Right lung (tissue), 2 donors: ENCODE measurements at regions not wholly inside any gene's neighbourhood (a gene's known extent, or its start where the extent isn't known, plus 50 kb on each side); places are given as distances from the start of the nearest gene placed in this dataset.
"Not testable (repeated sequence)": the region's sequence is repeated elsewhere in the genome, so short reads cannot be mapped to it uniquely, and the experiment has no call there.

ENCODE experiments used
- DNase-seq, 2 donors: peaks; one replicate each; pipeline ENCODE4 v3.0.0-alpha.2; 2013

DNA sequence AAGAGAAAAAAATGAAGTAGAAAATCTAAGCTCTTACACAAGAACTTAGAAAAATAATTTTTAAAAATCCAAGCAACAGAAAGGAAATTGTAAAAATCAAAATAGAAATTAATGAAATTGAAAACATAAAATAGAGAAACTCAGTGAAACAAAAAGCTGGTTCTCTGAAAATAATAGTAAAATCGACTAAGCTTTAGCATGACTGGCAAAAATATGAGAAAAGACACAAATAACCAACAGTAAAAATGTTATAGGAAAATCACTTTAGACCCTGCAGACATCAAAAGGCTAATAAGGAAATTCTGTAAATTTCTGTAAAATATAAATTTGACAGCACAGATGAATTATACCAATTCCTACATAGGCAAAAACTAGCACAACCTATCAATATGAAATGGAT, 768.9 kb upstream of the LRRTM1 start:
- no peak for DNase-seq

DNA sequence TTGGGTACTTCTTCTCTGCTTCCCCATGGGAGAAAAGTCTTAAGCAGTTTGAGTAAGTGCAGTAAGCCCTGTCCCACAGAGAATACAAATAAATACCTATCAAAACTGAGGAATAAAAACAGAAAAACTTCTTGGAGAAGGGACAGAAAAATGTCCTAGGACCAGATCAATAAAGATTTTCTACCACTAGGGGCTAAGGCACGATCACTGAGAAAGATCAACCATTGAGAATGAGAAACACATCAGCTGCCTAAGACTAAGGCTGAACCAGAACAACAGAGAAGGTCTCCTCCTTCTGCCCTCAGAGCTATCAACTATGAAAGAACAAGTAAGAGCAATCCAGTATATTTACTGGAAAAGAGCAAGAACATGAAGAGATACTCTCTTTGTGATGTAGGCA, 763.6 kb upstream of the LRRTM1 start:
- no peak for DNase-seq

DNA sequence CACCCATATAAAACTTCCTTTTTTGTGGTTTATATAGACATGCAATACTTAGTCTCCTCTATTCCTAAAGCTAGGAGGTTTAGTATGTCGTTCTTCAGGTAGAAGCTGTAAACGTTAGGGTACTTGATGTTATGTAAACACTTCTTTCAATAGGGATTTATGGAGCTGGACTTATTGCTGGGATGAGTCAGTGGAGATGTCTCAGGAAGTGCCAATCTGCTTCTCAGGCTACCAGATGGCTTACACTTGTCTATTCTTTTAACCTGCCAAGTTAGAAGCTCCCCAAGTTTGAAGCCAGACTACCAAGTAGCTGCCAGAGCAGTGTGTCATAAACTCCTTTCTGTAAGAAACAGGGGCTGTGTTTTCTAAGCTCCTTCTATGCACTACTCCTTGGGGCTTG, 756.5 kb upstream of the LRRTM1 start:
- DNase-seq = no peak

DNA sequence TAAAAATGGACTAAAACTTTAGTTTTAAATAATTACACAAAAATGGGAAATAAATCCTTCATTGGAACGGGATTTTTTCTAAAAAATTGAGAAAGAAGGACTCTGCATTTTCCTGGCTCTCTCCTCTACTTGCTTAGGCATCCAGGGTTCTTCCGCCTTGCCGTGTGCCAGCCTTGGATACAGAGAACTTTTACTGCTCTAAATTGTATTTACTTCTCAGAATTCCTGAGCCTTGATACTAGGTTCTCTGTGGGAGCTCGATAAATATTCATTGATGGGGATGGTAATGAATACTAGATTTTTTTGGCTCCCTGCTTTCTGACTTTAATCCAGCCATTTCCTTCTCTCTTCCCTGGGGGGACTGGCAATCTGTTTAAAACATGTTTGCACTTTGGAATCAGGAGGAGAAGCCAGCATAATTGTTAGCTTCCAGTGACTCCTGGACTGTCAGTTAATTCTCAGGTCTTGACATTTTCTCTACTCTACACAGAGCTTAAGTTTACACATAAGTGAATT, 746.1 kb upstream of the LRRTM1 start:
- no peak for DNase-seq

DNA sequence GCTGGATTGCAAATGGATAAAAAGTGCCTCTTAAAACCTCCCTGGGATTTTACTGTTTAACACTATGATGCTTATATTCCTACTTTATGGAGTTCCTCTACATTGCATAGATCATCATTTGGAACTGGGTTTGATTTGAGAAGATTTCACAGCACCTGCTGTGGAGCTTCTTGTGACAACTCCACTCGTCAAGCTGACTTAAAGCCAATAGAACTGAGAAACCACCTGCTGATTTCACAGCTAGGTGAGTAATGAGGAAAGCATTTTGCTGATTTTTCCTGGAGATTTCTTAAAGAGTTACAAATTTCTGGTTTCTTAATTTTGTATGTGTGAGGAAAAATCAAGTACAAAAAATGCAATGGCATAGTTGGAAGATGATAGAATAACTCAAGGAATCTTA, 739.1 kb upstream of the LRRTM1 start:
- no peak for DNase-seq

DNA sequence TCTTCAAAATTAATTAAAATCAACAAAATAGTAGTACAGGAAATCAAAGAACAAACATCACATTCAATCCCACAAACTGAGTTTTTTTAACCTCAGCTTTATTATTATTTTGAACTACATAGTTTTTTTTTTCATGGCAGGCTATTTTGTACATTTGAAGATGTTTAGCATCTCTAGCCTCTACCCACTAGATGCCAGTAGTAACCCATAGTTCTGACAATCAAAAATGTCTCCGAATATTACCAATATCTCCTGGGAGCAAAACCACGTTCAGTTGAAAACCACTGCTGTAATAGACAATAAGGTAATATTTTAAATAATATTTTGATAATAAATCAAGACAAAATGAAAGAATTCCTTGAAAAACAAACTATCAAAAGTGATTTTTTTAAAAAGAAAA, 702.6 kb upstream of the LRRTM1 start:
- DNase-seq = no peak

DNA sequence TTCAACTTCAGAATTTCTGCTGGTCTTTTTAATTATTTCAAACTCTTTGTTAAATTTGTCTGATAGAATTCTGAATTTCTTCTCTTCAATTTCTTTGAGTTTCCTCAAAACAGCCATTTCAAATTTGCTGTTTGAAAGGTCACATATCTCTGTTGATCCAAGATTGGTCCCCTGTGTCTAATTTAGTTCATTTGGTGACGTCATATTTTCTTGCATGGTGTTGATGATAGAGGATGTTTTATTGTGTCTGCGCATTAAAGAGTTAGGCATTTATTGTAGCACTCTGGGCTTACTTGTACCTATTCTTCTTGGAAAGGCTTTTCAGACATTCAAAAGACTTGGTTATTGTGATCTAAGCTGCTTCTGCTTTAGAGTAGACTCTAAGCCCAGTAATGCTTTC, 698.4 kb upstream of the LRRTM1 start:
- DNase-seq = no peak

DNA sequence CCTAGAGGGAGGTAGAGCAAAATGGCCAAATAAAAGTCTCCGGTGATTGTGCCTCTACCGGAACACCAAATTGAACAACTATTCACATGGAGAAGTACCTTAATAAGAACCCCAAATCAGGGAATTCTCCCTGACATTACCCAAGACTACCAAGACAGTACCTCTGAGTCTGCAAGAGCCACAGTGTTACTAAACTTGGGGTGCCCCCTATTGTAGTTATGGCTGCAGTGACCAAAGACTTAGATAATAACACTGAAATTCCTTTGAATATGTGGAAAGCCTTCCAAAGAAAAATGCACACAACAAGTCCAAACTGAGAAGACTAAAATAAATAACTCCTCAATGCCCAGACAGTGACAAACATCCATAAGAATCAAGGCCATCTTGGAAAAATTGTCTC, 682.9 kb upstream of the LRRTM1 start:
- DNase-seq = no peak

DNA sequence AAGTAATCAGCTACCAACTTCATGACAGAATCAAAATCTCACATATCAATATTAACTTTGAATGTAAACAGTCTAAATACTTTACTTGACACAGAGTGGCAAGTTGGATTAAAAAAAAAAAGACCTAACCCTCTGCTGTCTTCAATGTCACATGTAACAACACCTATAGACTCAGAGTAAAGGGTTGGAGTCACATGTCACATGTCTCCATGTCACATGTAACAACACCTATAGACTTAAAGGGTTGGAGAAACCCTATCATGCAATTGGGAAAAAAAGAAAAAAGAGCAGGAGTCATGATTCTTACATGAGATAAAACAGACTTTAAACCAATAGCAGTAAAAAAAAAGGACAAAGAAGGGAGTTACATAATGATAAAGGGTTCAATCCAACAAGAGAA, 665.3 kb upstream of the LRRTM1 start:
- no peak for DNase-seq

DNA sequence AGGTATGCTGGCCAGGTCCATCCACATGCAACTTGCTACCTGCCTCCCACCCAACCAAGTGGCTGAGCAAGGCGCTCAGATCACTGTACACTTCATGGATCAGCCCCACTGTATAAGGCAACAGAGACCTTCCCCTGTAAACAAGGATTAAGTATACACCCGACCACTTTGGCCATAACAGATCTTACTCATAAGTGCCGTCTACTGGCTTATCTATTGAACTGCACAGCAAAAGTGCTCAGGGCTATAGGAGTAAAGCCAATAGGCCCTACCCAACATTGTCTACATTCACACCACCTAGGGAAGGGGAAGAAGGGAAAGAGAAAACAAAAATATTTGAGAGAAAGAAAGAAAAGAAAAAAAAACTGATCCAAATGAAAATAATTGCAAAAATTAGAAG, 663.9 kb upstream of the LRRTM1 start:
- no peak for DNase-seq

DNA sequence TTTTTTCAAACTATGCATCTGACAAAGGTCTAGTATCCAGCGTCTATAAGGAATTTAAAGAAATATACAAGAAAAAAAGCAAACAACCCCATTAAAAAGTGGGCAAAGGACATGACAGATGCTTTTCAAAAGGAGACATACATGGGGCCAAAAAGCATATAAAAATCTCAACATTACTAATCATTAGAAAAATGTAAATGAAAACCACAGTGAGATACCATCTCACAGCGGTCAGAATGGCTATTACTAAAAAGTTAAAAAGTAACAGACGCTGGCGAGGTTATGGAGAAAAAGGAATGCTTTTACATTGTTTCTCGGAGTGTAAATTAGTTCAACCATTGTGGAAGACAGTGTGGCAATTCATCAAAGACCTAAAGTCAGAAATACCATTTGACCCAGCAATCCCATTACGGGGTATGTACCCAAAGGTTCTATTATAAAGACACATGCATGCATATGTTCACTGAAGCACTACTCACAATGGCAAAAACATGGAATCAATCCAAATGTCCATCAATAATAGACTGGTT, 643.1 kb upstream of the LRRTM1 start:
- DNase-seq = no peak

DNA sequence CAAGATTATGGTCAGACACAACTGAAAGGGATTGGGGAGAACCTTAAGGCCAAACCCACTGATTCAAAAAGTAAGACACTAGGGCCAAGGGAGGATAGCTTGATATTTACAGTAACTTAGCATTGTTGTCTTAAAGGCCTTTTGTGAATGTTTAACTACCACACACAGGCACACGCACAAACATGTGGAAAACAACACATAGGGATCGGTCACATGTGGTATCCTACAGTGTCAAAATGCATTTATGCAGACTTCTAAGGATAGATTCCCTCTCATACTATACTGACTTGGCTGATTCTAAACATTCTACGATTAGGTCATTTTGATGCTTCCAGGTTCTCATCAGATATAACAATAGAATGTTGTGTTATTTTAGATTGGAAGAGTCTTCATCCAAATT, 638.9 kb upstream of the LRRTM1 start:
- no peak for DNase-seq

DNA sequence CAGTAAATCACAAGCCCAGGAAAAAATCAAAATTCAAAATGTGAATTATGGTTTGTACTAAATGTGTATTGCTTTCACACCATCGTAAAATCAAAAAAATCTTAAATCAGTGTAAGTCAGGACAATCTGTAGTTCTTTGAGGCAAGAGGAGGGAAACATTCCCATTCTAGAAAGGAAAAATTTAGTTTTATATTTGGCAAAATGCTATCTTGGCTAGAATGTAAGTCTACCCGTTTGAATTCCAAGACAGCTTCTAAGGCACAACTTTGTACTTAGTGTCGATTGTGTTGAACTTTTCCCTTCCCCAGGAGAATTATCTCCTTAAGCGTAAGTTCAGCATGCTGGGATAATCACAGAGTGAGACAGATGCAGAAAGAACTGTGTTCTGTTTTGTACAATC, 638.2 kb upstream of the LRRTM1 start:
- DNase-seq = no peak

DNA sequence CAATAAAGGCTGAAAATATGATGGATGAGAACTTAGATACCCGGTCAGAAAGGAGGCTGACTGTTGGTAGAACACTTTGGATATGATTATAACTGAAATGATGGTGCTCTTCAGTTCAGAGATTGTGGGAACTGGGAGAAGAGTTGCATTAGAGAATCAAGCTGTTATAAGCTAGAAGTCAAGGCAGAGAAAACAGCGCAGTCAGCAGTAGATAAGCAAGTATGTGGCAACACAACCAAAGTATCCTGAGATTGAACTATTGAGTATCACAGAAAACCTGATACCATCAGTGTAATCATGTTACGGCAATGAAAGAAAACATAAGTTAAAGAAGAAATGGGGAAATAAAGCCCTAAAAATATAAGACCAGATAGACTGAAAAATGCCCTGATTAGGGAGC, 633.9 kb upstream of the LRRTM1 start:
- no peak for DNase-seq

DNA sequence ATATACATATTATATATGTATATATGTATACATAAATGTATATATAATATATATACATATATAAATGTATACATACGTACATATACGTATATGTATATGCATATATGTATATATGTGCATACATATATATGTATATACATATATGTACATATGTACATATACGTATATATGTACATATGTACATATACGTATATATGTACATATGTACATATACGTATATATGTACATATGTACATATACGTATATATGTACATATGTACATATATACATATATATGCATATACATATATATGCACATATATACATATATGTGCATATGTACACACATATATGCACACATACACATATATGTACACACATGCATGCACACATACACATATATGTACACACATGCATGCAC, 627.3 kb upstream of the LRRTM1 start:
- DNase-seq = not testable (repeated sequence)

DNA sequence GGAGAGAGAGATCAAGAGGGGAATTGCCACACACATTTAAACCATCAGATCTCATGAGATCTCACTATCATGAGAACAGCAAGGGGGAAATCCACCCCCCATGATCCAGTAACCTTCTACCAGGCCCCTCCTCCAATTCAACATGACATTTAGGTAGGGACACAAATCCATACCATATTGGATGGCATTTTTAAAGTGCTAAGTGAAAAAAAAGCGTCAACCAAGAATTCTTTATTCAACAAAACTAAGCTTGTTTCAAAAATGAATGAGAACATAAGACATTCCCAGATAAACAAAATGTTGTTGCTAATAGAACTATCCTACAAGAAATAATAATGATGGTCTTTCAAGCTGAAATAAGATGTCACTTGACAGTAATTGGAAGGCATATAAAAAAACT, 626.2 kb upstream of the LRRTM1 start:
- DNase-seq = no peak

DNA sequence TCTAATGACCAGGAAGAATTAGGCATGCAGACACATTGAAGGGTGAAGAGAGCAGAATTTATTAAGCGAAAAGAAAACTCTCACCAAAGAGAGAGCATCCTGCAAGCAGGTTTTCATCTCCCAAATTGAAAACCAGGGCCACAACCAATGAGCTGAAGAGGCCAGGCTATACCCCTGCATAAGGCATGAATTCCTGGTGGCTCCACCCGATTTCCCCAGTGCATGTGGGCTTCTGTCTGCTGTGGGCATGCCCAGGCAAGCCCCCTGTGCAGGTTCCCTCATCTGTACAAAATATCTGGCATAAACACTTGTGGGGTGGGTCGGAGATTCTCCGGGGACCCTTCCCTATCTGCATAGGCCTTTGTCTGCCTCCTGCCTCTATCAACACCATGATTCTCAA, 621.6 kb upstream of the LRRTM1 start:
- no peak for DNase-seq

DNA sequence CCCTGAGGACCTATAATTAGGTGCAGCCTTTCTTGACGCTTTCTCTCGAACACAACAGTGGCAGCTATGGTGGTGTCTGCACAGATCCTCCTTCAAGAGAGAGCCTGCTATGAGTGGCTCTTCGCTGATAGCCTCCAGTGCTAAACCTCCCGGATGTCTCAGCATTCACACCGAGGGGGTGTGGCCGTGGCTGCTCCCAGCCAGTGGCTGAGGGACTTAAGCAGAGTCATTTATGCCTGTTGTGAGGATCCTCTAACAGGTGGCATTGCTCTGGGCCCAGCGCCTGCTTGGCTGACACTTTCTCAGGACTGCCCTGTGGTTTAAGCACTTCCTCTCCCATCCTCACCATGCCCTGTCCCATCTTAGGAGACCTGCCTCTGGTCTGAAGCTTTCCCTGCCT, 592.0 kb upstream of the LRRTM1 start:
- no peak for DNase-seq

DNA sequence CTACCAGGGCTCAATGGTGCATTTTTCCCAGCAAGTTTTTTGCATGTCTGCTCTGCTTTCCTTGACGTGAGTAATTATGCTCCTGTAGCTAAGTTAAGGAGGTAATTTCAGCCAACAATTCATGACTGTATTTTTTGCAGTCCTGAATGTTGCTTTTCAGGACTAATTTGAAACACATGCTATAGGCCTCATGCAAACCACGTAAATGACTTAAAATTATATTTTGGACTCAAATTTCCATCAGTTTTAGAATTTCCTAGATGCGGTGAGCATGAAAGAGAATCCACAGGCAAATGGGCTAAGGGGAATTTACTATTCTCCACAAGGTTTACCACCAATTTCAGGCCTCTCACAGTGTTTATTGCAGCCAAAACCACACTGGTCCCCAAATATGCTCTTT, 589.9 kb upstream of the LRRTM1 start:
- DNase-seq = no peak

DNA sequence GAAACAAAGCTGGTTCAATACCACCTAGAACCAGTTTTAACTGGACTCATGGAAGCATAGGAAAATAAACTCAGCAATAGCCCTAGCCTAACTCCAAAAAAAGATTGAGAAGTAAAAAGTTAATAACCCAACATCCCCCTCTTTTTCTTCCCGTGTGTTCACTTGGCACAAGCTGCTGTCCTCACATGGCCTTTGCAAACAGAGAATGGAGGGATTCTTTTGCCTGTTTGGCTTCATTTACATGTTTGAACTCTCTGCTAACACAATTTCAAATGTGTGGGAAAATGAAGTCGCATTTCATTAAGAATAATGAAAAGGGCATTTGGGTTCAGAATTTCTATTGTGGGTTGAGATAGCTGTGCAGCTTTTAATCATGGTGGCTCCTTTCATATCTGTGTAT, 589.2 kb upstream of the LRRTM1 start:
- DNase-seq = no peak

DNA sequence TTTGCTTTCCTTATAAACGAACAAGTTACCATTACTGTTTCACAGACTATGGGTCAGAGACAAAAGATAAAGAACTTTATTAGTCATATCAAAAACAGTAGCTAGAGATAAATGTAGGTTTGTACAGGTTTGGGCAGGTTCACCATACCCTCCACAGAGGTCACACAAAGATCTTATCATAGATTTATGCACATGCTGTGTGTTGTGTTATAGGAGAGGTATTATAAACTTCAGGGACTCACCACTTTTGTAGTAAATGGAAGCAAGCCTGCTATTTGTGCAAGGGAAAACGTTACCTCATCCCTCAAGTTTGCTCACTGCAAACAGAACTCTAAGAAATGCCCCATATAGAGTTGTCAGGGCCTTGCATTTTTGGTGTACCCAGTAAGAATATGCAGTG, 584.5 kb upstream of the LRRTM1 start:
- no peak for DNase-seq

DNA sequence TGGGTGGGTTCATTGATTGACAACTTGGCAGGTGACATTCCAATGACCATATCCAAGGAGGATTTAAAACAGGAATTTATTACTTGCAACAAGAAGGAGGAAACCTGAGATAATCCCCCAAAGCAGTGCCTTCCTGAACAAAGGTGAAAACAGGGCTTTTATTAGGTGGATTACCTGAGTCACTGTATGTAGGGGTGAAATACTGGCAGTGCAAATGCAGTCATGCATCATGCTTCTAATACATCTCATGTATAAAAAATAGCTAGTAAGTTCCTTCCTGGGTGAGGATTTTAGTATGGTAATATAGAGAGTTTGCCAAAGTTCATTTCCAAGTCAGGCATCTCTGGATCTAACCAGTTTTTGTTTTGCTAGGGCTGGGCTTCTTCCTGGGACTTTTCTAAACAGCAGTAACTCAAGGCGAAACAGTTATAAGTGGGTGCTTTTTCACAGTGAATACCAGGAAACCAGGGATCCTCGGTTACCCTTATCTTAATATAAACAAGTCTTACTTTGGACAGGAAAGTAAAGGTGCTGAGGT, 583.4 kb upstream of the LRRTM1 start:
- DNase-seq = no peak

DNA sequence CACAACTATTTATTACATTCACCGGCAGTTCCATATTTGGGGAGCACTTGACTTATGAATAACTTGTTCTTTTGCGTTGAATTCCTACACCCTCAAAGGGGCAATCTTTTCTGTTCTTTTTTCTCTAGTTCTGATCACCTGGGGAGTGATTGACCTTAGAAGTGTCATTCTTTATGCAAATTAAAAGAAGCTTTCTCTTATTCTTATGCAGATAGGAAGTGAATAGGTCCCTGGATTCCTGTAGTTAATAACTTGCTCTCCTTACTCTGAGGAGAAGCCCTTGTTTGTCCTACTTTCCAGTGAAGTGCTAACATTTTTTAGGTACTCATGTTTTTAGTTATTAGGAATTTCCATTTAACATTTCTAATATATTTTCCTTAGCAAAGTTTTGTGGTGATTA, 569.8 kb upstream of the LRRTM1 start:
- no peak for DNase-seq

DNA sequence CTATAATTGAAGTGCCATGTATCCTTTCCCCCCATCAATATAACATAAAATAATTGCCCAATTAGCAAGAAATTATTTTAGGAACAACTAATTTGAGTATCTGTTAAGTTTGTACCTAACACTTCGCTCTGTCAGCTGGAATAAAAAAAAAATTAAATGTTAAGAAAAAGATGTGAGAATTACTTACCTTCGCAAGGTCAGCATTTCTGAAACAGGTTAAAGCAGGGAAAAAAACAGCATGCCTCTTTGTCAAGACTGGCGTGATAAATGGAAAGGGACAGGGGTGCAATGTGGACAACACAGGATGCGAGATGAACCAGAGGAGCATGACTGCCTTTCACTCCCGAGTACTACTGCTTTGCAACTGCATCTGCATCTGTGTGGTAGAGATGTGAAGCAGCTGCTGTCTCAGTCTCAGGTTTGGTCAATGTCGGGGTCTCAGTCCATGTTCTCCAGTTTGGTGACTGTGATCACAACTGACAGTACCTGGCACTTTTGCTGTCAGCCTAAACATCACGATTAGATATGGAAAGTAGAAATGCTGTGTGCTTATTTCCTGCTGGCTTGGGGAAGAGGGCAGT, 565.4 kb upstream of the LRRTM1 start:
- DNase-seq = no peak
